ENCODE measurements at regions not wholly inside any gene's neighbourhood (a gene's known extent, or its start where the extent isn't known, plus 50 kb on each side); places are given as distances from the start of the nearest gene placed in this dataset.

- TF ChIP-seq REST (tag by site-specific recombination; IDR thresholded peaks at IDR 0.05), result no peak
- TF ChIP-seq ZNF555 (tag by site-specific recombination; conservative IDR thresholded peaks at IDR 0.05), result no peak
- no peak for TF ChIP-seq KLF9 (tag by site-specific recombination; IDR thresholded peaks at IDR 0.05; ENCODE audit: low read depth)
- no peak for TF ChIP-seq ZNF501 (tag by site-specific recombination; IDR thresholded peaks at IDR 0.05)
- no peak for TF ChIP-seq PRDM2 (tag by site-specific recombination; IDR thresholded peaks at IDR 0.05; ENCODE audit: borderline replicate concordance)
- TF ChIP-seq ZNF585B (tag by site-specific recombination; IDR thresholded peaks at IDR 0.05), result no peak
These were observed 665.4 kb downstream of the KCNA4 start (continued) for GRCh38 chr11:29351301-29351873.

GRCh38 chr11:29343465-29344333 is 673.1 kb downstream of the KCNA4 start:
- Histone ChIP-seq H3K4me1 (ENCODE audit: control insufficient read depth, insufficient read depth, low read length) (no peaks in the 10 kb centered on the region), H3K27ac (ENCODE audit: extremely low read depth, low read depth, low read length) (no peak overlapping the region), H3K9me3 (ENCODE audit: control insufficient read depth, insufficient read depth, low read depth, low read length) (no peaks in the 10 kb centered on the region), H3K36me3 (ENCODE audit: control insufficient read depth in 2 of 2, insufficient read depth in 1 of 2, low read length in 2 of 2) (no peaks in the 10 kb centered on the region), H3K4me3 (ENCODE audit: low read depth, low read length) (no peak overlapping the region; the same call in 1 of the 2 replicates)
- ChIA-PET CTCF (interaction anchor here (0.5 to 2.0 kb wide), 40 partner anchors 9 to 1799 kb away, joined by 3 to 14 read pairs (median 3); no protein-coding TSS in a partner anchor), POLR2A (no interaction called here)
- TF ChIP-seq WT1 (tag by site-specific recombination; IDR thresholded peaks at IDR 0.05) (no peak), ZNF214 (tag by site-specific recombination; IDR thresholded peaks at IDR 0.05; ENCODE audit: borderline replicate concordance) (no peak), ZNF501 (tag by site-specific recombination; IDR thresholded peaks at IDR 0.05) (no peak), ZNF48 (tag by site-specific recombination; IDR thresholded peaks at IDR 0.05) (no peak), ZFHX2 (tag by site-specific recombination; conservative IDR thresholded peaks at IDR 0.05) (no peak), ZNF692 (tag by site-specific recombination; IDR thresholded peaks at IDR 0.05) (no peak), PBX3 (CRISPR knock-in tag; IDR thresholded peaks at IDR 0.05) (no peak), TSHZ1 (tag by site-specific recombination; IDR thresholded peaks at IDR 0.05; ENCODE audit: borderline replicate concordance) (no peak), ZNF639 (tag by site-specific recombination; IDR thresholded peaks at IDR 0.05) (no peak), ZNF626 (tag by site-specific recombination; IDR thresholded peaks at IDR 0.05) (no peak), ZFP3 (tag by site-specific recombination; IDR thresholded peaks at IDR 0.05; ENCODE audit: low read depth) (no peak)
